ENCODE measurements at regions not wholly inside any gene's neighbourhood (a gene's known extent, or its start where the extent isn't known, plus 50 kb on each side); places are given as distances from the start of the nearest gene placed in this dataset.

- no peak for DNase-seq (ENCODE audit: low read depth)
Observed at GRCh38 chr15:47997195-47998080, 123.4 kb upstream of the SLC24A5 start.

GRCh38 chr15:47998619-47999019 lies 122.2 kb upstream of the SLC24A5 start:
- no peak for DNase-seq (ENCODE audit: low read depth)

- DNase-seq (ENCODE audit: low read depth): no peak
Observed at GRCh38 chr15:48001393-48002039, 119.3 kb upstream of the SLC24A5 start.

- DNase-seq (ENCODE audit: low read depth): no peak
Observed at GRCh38 chr15:48002767-48003166, 118.0 kb upstream of the SLC24A5 start.

GRCh38 chr15:48003441-48003840 lies 117.3 kb upstream of the SLC24A5 start:
- DNase-seq (ENCODE audit: low read depth): no peak

- DNase-seq (ENCODE audit: low read depth): no peak
Observed at GRCh38 chr15:48005077-48005476, 115.7 kb upstream of the SLC24A5 start.

- no peak for DNase-seq (ENCODE audit: low read depth)
Observed at GRCh38 chr15:48006031-48006511, 114.7 kb upstream of the SLC24A5 start.

GRCh38 chr15:48010316-48010715 lies 110.5 kb upstream of the SLC24A5 start:
- DNase-seq (ENCODE audit: low read depth): no peak

GRCh38 chr15:48012191-48012590 lies 108.6 kb upstream of the SLC24A5 start:
- DNase-seq (ENCODE audit: low read depth): no peak

GRCh38 chr15:48016865-48017264 lies 103.9 kb upstream of the SLC24A5 start:
- no peak for DNase-seq (ENCODE audit: low read depth)

GRCh38 chr15:48017747-48018146 lies 103.0 kb upstream of the SLC24A5 start:
- DNase-seq (ENCODE audit: low read depth): no peak

- no peak for DNase-seq (ENCODE audit: low read depth)
Observed at GRCh38 chr15:48020166-48020565, 100.6 kb upstream of the SLC24A5 start.

GRCh38 chr15:48021336-48022086 lies 99.3 kb upstream of the SLC24A5 start:
- DNase-seq (ENCODE audit: low read depth): no peak

- no peak for DNase-seq (ENCODE audit: low read depth)
Observed at GRCh38 chr15:48025118-48025517, 95.7 kb upstream of the SLC24A5 start.

- DNase-seq (ENCODE audit: low read depth): no peak
Observed at GRCh38 chr15:48028712-48029111, 92.1 kb upstream of the SLC24A5 start.

- DNase-seq (ENCODE audit: low read depth): peak; percentile 27
Observed at GRCh38 chr15:48029642-48030041, 91.1 kb upstream of the SLC24A5 start.

GRCh38 chr15:48031466-48031865 lies 89.3 kb upstream of the SLC24A5 start:
- no peak for DNase-seq (ENCODE audit: low read depth)

- no peak for DNase-seq (ENCODE audit: low read depth)
Observed at GRCh38 chr15:48031973-48032372, 88.8 kb upstream of the SLC24A5 start.

- no peak for DNase-seq (ENCODE audit: low read depth)
Observed at GRCh38 chr15:48032911-48033310, 87.9 kb upstream of the SLC24A5 start.

- DNase-seq (ENCODE audit: low read depth): no peak
Observed at GRCh38 chr15:48038221-48038620, 82.6 kb upstream of the SLC24A5 start.

GRCh38 chr15:48040166-48040817 lies 80.5 kb upstream of the SLC24A5 start:
- DNase-seq (ENCODE audit: low read depth): no peak

GRCh38 chr15:48041454-48041853 lies 79.3 kb upstream of the SLC24A5 start:
- DNase-seq (ENCODE audit: low read depth): no peak
